NCI-H226 (cell line): ENCODE measurements at regions not wholly inside any gene's neighbourhood (a gene's known extent, or its start where the extent isn't known, plus 50 kb on each side); places are given as distances from the start of the nearest gene placed in this dataset.

Experiments used
- DNase-seq: peaks from one replicate; pipeline ENCODE4 v3.0.0-alpha.2; 2015

GRCh38 chr11:113634940-113635575 lies 71.0 kb downstream of the TMPRSS5 start:
- DNase-seq = peak; percentile 15

GRCh38 chr11:113632981-113633380 lies 73.1 kb downstream of the TMPRSS5 start:
- no peak for DNase-seq

- DNase-seq = no peak
These were observed 76.5 kb downstream of the TMPRSS5 start for GRCh38 chr11:113629562-113629961.

- no peak for DNase-seq
These were observed 77.2 kb downstream of the TMPRSS5 start for GRCh38 chr11:113628912-113629311.

- DNase-seq = no peak
These were observed 78.2 kb downstream of the TMPRSS5 start for GRCh38 chr11:113627946-113628345.

- DNase-seq = no peak
These were observed 78.8 kb downstream of the TMPRSS5 start for GRCh38 chr11:113627297-113627696.

GRCh38 chr11:113626736-113627135 lies 79.4 kb downstream of the TMPRSS5 start:
- no peak for DNase-seq

- DNase-seq = no peak
These were observed 83.0 kb downstream of the TMPRSS5 start for GRCh38 chr11:113623114-113623513.

GRCh38 chr11:113618360-113618759 lies 87.7 kb downstream of the TMPRSS5 start:
- DNase-seq = peak; percentile 55

GRCh38 chr11:113615773-113616172 lies 90.3 kb downstream of the TMPRSS5 start:
- peak; percentile 46 for DNase-seq

GRCh38 chr11:113615098-113615497 lies 91.0 kb downstream of the TMPRSS5 start:
- no peak for DNase-seq

GRCh38 chr11:113614097-113614496 lies 92.0 kb downstream of the TMPRSS5 start:
- DNase-seq = no peak

- DNase-seq = no peak
These were observed 92.5 kb downstream of the TMPRSS5 start for GRCh38 chr11:113613619-113614018.

- DNase-seq = no peak
These were observed 101.9 kb downstream of the TMPRSS5 start for GRCh38 chr11:113604186-113604585.

GRCh38 chr11:113603277-113604059 lies 102.6 kb downstream of the TMPRSS5 start:
- DNase-seq = no peak

GRCh38 chr11:113602483-113602882 lies 103.6 kb downstream of the TMPRSS5 start:
- DNase-seq = no peak

GRCh38 chr11:113596658-113597057 lies 109.5 kb downstream of the TMPRSS5 start:
- no peak for DNase-seq

- DNase-seq = no peak
These were observed 110.1 kb downstream of the TMPRSS5 start for GRCh38 chr11:113595810-113596594.

GRCh38 chr11:113593698-113594308 lies 112.3 kb downstream of the TMPRSS5 start:
- DNase-seq = no peak

GRCh38 chr11:113591117-113591516 lies 115.0 kb downstream of the TMPRSS5 start:
- no peak for DNase-seq

GRCh38 chr11:113587308-113587739 lies 112.1 kb upstream of the DRD2 start:
- DNase-seq = no peak

- DNase-seq = no peak
These were observed 109.2 kb upstream of the DRD2 start for GRCh38 chr11:113584371-113584770.

- DNase-seq = no peak
These were observed 106.5 kb upstream of the DRD2 start for GRCh38 chr11:113581713-113582112.
